Peyer's patch (tissue), 4 donors: ENCODE measurements at regions not wholly inside any gene's neighbourhood (a gene's known extent, or its start where the extent isn't known, plus 50 kb on each side); places are given as distances from the start of the nearest gene placed in this dataset.

Experiments
- DNase-seq, 3 donors: peaks; one replicate each; pipeline ENCODE4 v3.0.0-alpha.2; 2017 to 2019
- H3K27ac ChIP-seq, 4 donors: fragments of 200-600 bp; sonication (generic); one replicate each; pipeline ENCODE4 v1.5.1; 2016 to 2019
- H3K27me3 ChIP-seq, 2 donors: fragments of 200-600 bp; sonication (generic); one replicate each; pipeline ENCODE4 v1.5.1; 2019
- H3K36me3 ChIP-seq, 3 donors: fragments of 200-600 bp; sonication (generic); one replicate each; pipeline ENCODE4 v1.5.1; 2016 to 2019
- H3K4me1 ChIP-seq, 4 donors: fragments of 200-600 bp; sonication (generic); one replicate each; pipeline ENCODE4 v1.5.1; 2016 to 2019
- H3K4me3 ChIP-seq, 4 donors: fragments of 200-600 bp; sonication (generic); 1 replicate in 3 of 4; 2 replicates in 1 of 4; pipeline ENCODE4 v1.5.1; 2016 to 2019; ENCODE audit warnings: mild to moderate bottlenecking in 1 of 4
- H3K9me3 ChIP-seq, 4 donors: fragments of 200-600 bp; sonication (generic); one replicate each; pipeline ENCODE4 v1.5.1; 2016 to 2019; ENCODE audit warnings: mild to moderate bottlenecking in 1 of 4
- CTCF ChIP-seq, 6 experiments: fragments of 450-650 bp in 4 of 6; fragments of 200-600 bp in 2 of 6; sonication (generic) in 1 of 6; IDR thresholded peaks; one replicate each; pipeline ENCODE4 v1.5.1; 2017 to 2019; ENCODE audit warnings: antibody characterized with exemption in 6 of 6, mild to moderate bottlenecking in 3 of 6, moderate library complexity in 1 of 6
- POLR2A ChIP-seq, 2 donors: fragments of 450-650 bp; IDR thresholded peaks; one replicate each; pipeline ENCODE4 v1.5.1; 2017; ENCODE audit warnings: antibody characterized with exemption in 2 of 2, mild to moderate bottlenecking in 2 of 2, moderate library complexity in 2 of 2

GRCh38 chr1:98503771-98504170 lies 157.8 kb upstream of the SNX7 start:
- H3K27ac ChIP-seq, result no peak overlapping the region

GRCh38 chr1:98502937-98503336 lies 158.6 kb upstream of the SNX7 start:
- Histone ChIP-seq H3K27me3 (no peaks in the 10 kb centered on the region), H3K4me3 (no peak overlapping the region), H3K4me1 (no peaks in the 10 kb centered on the region), H3K36me3 (no peaks in the 10 kb centered on the region), H3K27ac (no peak overlapping the region), H3K9me3 (peaks cover 0 to 6% (median 0%) of the 10 kb centered on the region in 4 donors)
- TF ChIP-seq POLR2A (IDR thresholded peaks at IDR 0.05) (no peak), CTCF (IDR thresholded peaks at IDR 0.05) (no peak)
- no peak for DNase-seq

More at GRCh38 chr1:98503771-98504170, 157.8 kb upstream of the SNX7 start:
- Histone ChIP-seq H3K4me1 (no peaks in the 10 kb centered on the region), H3K27me3 (no peaks in the 10 kb centered on the region), H3K4me3 (no peak overlapping the region), H3K36me3 (no peaks in the 10 kb centered on the region), H3K9me3 (peaks cover 0 to 6% (median 0%) of the 10 kb centered on the region in 4 donors)
- TF ChIP-seq POLR2A (IDR thresholded peaks at IDR 0.05) (no peak), CTCF (IDR thresholded peaks at IDR 0.05) (no peak)
- no peak for DNase-seq

GRCh38 chr1:98500324-98500723 lies 161.2 kb upstream of the SNX7 start:
- Histone ChIP-seq H3K9me3 (no peaks in the 10 kb centered on the region), H3K27ac (no peak overlapping the region), H3K27me3 (no peaks in the 10 kb centered on the region), H3K4me1 (no peaks in the 10 kb centered on the region), H3K4me3 (no peak overlapping the region), H3K36me3 (no peaks in the 10 kb centered on the region)
- TF ChIP-seq POLR2A (IDR thresholded peaks at IDR 0.05), result no peak
- TF ChIP-seq CTCF (IDR thresholded peaks at IDR 0.05), result no peak
- no peak for DNase-seq

GRCh38 chr1:98498651-98499050 lies 162.9 kb upstream of the SNX7 start:
- Histone ChIP-seq H3K4me1 (no peaks in the 10 kb centered on the region), H3K27ac (no peak overlapping the region), H3K27me3 (no peaks in the 10 kb centered on the region), H3K4me3 (no peak overlapping the region), H3K36me3 (no peaks in the 10 kb centered on the region), H3K9me3 (no peaks in the 10 kb centered on the region)
- no peak for TF ChIP-seq POLR2A (IDR thresholded peaks at IDR 0.05)
- no peak for TF ChIP-seq CTCF (IDR thresholded peaks at IDR 0.05)
- DNase-seq, result no peak

- H3K27me3 ChIP-seq, result no peaks in the 10 kb centered on the region
- TF ChIP-seq POLR2A (IDR thresholded peaks at IDR 0.05) (no peak), CTCF (IDR thresholded peaks at IDR 0.05) (no peak)
- H3K9me3 ChIP-seq, result no peaks in the 10 kb centered on the region
- no peaks in the 10 kb centered on the region for H3K4me1 ChIP-seq
- no peak overlapping the region for H3K27ac ChIP-seq
- DNase-seq, result no peak
- no peaks in the 10 kb centered on the region for H3K36me3 ChIP-seq
- H3K4me3 ChIP-seq, result no peak overlapping the region
Measured at GRCh38 chr1:98497497-98497896, 164.0 kb upstream of the SNX7 start.
